CD4-positive, alpha-beta memory T cell (primary cell): ENCODE measurements at regions not wholly inside any gene's neighbourhood (a gene's known extent, or its start where the extent isn't known, plus 50 kb on each side); places are given as distances from the start of the nearest gene placed in this dataset.

ENCODE experiments used
- CTCF ChIA-PET: fragments of 350-600 bp; sonication (Branson Sonifier 250); formaldehyde crosslinking; loops from one replicate; lab custom pipeline; 2021; ENCODE audit warnings: inconsistent platforms; ENCODE audit not compliant: partially characterized antibody; lab: Charles Lee
- POLR2A ChIA-PET: fragments of 350-600 bp; sonication (Branson Sonifier 250); formaldehyde crosslinking; loops from one replicate; lab custom pipeline; 2021; ENCODE audit not compliant: partially characterized antibody; lab: Charles Lee
- DNase-seq, 5 donors: peaks; one replicate each; pipeline versions ENCODE4 v3.0.0 to v3.0.0-alpha.2; 2020 to 2022; ENCODE audit warnings: mixed read lengths in 1 of 5
- H3K27ac ChIP-seq: one replicate; pipeline ENCODE4 v1.7.0; 2013; ENCODE audit warnings: low read depth, low read length
- H3K27me3 ChIP-seq: 2 replicates; pipeline ENCODE4 v1.7.0; 2013; ENCODE audit warnings: mild to moderate bottlenecking, low read length, moderate library complexity; ENCODE audit not compliant: insufficient read depth
- H3K36me3 ChIP-seq: 2 replicates; pipeline ENCODE4 v1.7.0; 2013; ENCODE audit warnings: mild to moderate bottlenecking, low read length, moderate library complexity; ENCODE audit not compliant: insufficient read depth
- H3K4me1 ChIP-seq: 2 replicates; pipeline ENCODE4 v1.7.0; 2013; ENCODE audit warnings: mild to moderate bottlenecking, low read length, moderate library complexity; ENCODE audit not compliant: insufficient read depth
- H3K4me3 ChIP-seq, 2 donors: one replicate each; pipeline ENCODE4 v1.7.0; 2013; ENCODE audit warnings: low read length in 2 of 2, mild to moderate bottlenecking in 1 of 2
- H3K9me3 ChIP-seq, 2 donors: one replicate each; pipeline ENCODE4 v1.7.0; 2013; ENCODE audit warnings: low read length in 2 of 2, control low read depth in 1 of 2; ENCODE audit not compliant: control insufficient read depth in 1 of 2
- H3K27ac Mint-ChIP-seq, 7 donors: one replicate each; pipeline ENCODE4 v1.8.0; 2020 to 2021; ENCODE audit warnings: mixed read lengths in 7 of 7, mild to moderate bottlenecking in 6 of 7, inconsistent platforms in 3 of 7, moderate library complexity in 3 of 7
- H3K27me3 Mint-ChIP-seq, 2 donors: one replicate each; pipeline ENCODE4 v1.8.0; 2020 to 2021; ENCODE audit warnings: mixed read lengths in 2 of 2
- H3K36me3 Mint-ChIP-seq, 2 donors: one replicate each; pipeline ENCODE4 v1.8.0; 2020 to 2021; ENCODE audit warnings: mixed read lengths in 2 of 2, inconsistent platforms in 1 of 2, mild to moderate bottlenecking in 1 of 2
- H3K4me1 Mint-ChIP-seq, 4 donors: one replicate each; pipeline ENCODE4 v1.8.0; 2020 to 2021; ENCODE audit warnings: mixed read lengths in 4 of 4, mild to moderate bottlenecking in 1 of 4
- H3K4me3 Mint-ChIP-seq, 8 donors: one replicate each; pipeline ENCODE4 v1.8.0; 2020 to 2021; ENCODE audit warnings: mixed read lengths in 8 of 8, mild to moderate bottlenecking in 7 of 8, moderate library complexity in 6 of 8, inconsistent platforms in 3 of 8
- H3K9me3 Mint-ChIP-seq, 8 donors: one replicate each; pipeline ENCODE4 v1.8.0; 2020 to 2021; ENCODE audit warnings: mixed read lengths in 8 of 8, mild to moderate bottlenecking in 5 of 8, inconsistent platforms in 3 of 8, moderate library complexity in 1 of 8
- intact Hi-C: fragments of 100-400 bp; cut with micrococcal nuclease; formaldehyde crosslinking; loops from one replicate; pipeline ENCODE4 v1.15.1; 2023

DNA sequence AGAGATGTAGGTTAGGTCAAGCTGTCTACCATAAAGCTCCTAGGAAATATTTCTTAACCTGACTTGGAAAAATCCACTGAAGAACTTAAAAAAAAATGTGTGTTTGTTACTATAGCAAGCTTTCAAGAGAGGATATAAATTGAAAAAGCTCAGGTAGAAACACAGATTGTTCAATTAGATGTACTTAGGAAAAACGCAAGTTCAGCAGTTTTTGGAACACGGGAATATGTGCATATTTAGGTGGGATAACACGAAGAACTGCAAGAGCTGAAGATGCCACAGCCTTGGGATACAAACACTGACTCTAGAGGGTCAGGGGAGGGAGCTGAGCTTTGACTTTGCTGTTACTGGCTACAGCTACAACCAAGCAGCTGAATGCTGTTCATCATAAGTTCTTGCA is 77.8 kb upstream of the FSHB start:
- intact Hi-C loops = no loop called here
- H3K9me3 Mint-ChIP-seq = peaks cover 0 to 2% (median 0%) of the 10 kb centered on the region in 8 donors
- H3K4me1 ChIP-seq = no peaks in the 10 kb centered on the region
- no peak overlapping the region for H3K4me3 Mint-ChIP-seq
- no peak overlapping the region for H3K27ac Mint-ChIP-seq
- no peak overlapping the region for H3K4me3 ChIP-seq
- H3K4me1 Mint-ChIP-seq = no peaks in the 10 kb centered on the region
- no peaks in the 10 kb centered on the region for H3K36me3 Mint-ChIP-seq
- H3K27ac ChIP-seq = no peak overlapping the region
- DNase-seq = no peak
- H3K9me3 ChIP-seq = no peaks in the 10 kb centered on the region
- peaks cover 6 to 8% of the 10 kb centered on the region in 2 donors for H3K27me3 Mint-ChIP-seq
- POLR2A ChIA-PET = no interaction called here
- CTCF ChIA-PET = interaction anchor here (7.7 kb wide), 1 partner anchor 11 kb away, joined by 59 read pairs; no protein-coding TSS in a partner anchor
- no peaks in the 10 kb centered on the region for H3K27me3 ChIP-seq
- no peaks in the 10 kb centered on the region for H3K36me3 ChIP-seq

DNA sequence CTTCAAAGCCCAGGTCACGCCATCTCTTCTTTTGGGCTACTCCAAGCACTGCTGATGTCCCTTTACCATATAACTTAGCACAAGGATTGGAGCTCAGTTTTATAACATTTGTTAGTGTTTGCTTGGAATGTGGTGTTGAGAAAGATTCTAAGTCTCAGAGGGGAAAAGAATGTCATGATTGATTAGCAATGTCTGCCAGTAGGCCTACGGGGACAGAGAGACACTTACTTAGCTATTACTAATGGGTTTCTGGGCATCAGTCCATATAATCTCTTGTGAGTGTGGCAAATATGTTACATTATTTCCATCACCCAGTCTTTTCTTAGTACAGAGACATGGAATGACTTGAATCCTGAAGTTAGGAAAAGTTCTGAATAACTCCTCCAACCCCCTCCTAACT is 75.4 kb upstream of the FSHB start:
- H3K27ac ChIP-seq = no peak overlapping the region
- H3K9me3 ChIP-seq = no peaks in the 10 kb centered on the region
- H3K4me1 ChIP-seq = no peaks in the 10 kb centered on the region
- Mint-ChIP-seq H3K4me3 (no peak overlapping the region), H3K9me3 (peaks cover 0 to 2% (median 0%) of the 10 kb centered on the region in 8 donors), H3K36me3 (no peaks in the 10 kb centered on the region), H3K27me3 (peaks cover under 1 to 5% of the 10 kb centered on the region in 2 donors), H3K27ac (no peak overlapping the region), H3K4me1 (no peaks in the 10 kb centered on the region)
- ChIA-PET POLR2A (no interaction called here), CTCF (interaction anchor here (1.5 to 7.7 kb wide), 2 partner anchors 13 to 38 kb away, joined by 3 to 59 read pairs; no protein-coding TSS in a partner anchor)
- H3K36me3 ChIP-seq = no peaks in the 10 kb centered on the region
- DNase-seq = no peak
- intact Hi-C loops = no loop called here
- H3K27me3 ChIP-seq = no peaks in the 10 kb centered on the region
- no peak overlapping the region for H3K4me3 ChIP-seq

DNA sequence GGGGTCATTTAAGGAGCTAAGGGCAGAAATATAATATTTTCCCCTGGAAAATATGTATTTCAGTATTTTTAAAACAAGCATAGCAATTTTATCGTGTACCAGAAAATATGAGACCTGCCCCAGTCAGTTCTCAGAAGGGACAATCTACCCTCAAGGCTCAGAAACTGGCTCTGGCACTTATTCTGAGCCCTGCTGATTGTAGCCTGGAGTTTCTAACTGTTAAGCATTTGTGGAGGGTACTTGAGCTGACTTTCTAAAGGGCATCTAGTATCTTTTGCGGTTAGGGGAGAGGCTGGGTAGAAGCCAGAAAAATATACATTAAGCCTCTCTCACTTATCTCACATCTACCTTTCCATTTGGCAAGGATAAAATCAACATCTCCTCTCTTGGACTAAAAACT is 71.3 kb upstream of the FSHB start:
- Histone ChIP-seq H3K9me3 (no peaks in the 10 kb centered on the region), H3K27ac (no peak overlapping the region), H3K36me3 (no peaks in the 10 kb centered on the region), H3K4me1 (no peaks in the 10 kb centered on the region), H3K4me3 (no peak overlapping the region), H3K27me3 (no peaks in the 10 kb centered on the region)
- Mint-ChIP-seq H3K36me3 (no peaks in the 10 kb centered on the region), H3K4me1 (no peaks in the 10 kb centered on the region), H3K4me3 (no peak overlapping the region), H3K27ac (no peak overlapping the region), H3K27me3 (peaks cover 3 to 4% of the 10 kb centered on the region in 2 donors), H3K9me3 (peaks cover 0 to 15% (median 4%) of the 10 kb centered on the region in 8 donors)
- DNase-seq = no peak
- CTCF ChIA-PET = interaction anchor here (2.2 kb wide), 1 partner anchor 16 kb away, joined by 7 read pairs; no protein-coding TSS in a partner anchor
- intact Hi-C loops = no loop called here
- POLR2A ChIA-PET = no interaction called here

DNA sequence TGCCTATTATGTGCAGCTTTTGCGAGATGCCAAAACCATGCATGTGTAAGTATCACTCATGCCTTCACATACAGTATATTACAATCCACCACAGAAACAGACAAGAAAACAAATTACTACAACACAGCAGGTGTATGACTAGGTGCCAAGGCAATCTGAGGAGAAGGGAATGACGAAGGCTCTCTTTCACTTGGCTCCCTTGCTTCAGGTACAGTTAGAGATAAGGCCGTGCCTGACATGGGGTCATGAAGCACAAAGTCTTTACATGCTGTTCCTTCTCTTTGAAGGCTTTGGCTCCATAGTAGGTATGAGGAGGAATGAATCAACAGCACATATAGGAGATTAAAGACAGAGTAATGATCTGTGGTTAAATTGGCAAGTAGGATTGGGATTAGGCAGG is 65.2 kb upstream of the FSHB start:
- no peak overlapping the region for H3K4me3 ChIP-seq
- H3K4me1 Mint-ChIP-seq = no peaks in the 10 kb centered on the region
- H3K27ac Mint-ChIP-seq = no peak overlapping the region
- no peaks in the 10 kb centered on the region for H3K4me1 ChIP-seq
- ChIA-PET POLR2A (no interaction called here), CTCF (interaction anchor here (1.9 kb wide), 1 partner anchor 22 kb away, joined by 8 read pairs; no protein-coding TSS in a partner anchor)
- H3K9me3 ChIP-seq = no peaks in the 10 kb centered on the region
- H3K27me3 Mint-ChIP-seq = peaks cover 0 to 4% of the 10 kb centered on the region in 2 donors
- no peaks in the 10 kb centered on the region for H3K36me3 ChIP-seq
- no peak for DNase-seq
- no peaks in the 10 kb centered on the region for H3K27me3 ChIP-seq
- H3K36me3 Mint-ChIP-seq = no peaks in the 10 kb centered on the region
- H3K9me3 Mint-ChIP-seq = peaks cover 0 to 15% (median 4%) of the 10 kb centered on the region in 8 donors
- no peak overlapping the region for H3K4me3 Mint-ChIP-seq
- intact Hi-C loops = no loop called here
- no peak overlapping the region for H3K27ac ChIP-seq

DNA sequence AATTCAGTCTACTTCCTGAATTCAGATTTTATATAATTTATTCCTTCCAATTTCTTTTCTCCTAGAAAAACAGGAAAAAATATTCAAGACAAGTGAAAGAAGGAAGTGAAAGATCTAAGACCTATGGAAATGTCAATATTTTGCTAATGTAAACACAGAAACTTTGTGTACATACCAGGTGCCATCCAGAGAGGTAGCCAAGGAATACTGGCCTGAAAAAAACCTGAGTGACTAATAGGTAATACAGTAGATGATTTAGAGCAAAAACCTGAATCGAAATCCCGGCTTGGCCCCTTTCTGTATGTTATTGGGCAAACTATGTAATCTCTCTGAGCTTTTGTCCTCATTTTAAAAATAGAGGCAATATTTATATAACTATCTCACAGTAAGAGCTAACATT is 59.2 kb upstream of the FSHB start:
- H3K4me3 ChIP-seq = no peak overlapping the region
- Mint-ChIP-seq H3K4me1 (no peaks in the 10 kb centered on the region), H3K27me3 (peaks cover 0 to 9% of the 10 kb centered on the region in 2 donors), H3K4me3 (no peak overlapping the region), H3K9me3 (peaks cover 0 to 6% (median 1%) of the 10 kb centered on the region in 8 donors), H3K36me3 (no peaks in the 10 kb centered on the region), H3K27ac (no peak overlapping the region)
- ChIA-PET CTCF (interaction anchor here (1.0 kb wide), 2 partner anchors 8 to 25 kb away, joined by 3 read pairs; no protein-coding TSS in a partner anchor), POLR2A (no interaction called here)
- H3K36me3 ChIP-seq = no peaks in the 10 kb centered on the region
- H3K4me1 ChIP-seq = no peaks in the 10 kb centered on the region
- DNase-seq = no peak
- intact Hi-C loops = no loop called here
- no peak overlapping the region for H3K27ac ChIP-seq
- H3K9me3 ChIP-seq = no peaks in the 10 kb centered on the region
- no peaks in the 10 kb centered on the region for H3K27me3 ChIP-seq

DNA sequence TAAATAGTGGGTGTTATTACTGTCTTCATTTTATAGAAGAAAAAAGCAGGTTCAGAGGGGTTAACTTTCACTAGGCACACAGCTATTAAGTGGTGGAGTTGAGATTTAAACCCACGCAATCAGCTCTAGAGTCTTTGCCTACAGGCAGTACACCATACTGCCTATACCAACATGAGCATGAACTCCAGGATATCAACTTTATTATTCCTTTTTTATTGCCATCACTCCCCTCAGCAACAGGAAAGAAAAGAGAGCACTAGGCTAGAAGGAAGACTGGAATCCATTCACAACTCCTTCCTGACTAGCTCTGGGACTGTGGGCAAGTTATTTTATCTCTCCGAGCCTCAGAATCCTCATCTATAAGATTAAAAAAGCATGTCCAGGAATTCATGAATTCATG is 58.7 kb upstream of the FSHB start:
- Histone ChIP-seq H3K27me3 (no peaks in the 10 kb centered on the region), H3K27ac (no peak overlapping the region), H3K36me3 (no peaks in the 10 kb centered on the region), H3K4me3 (no peak overlapping the region), H3K9me3 (no peaks in the 10 kb centered on the region), H3K4me1 (no peaks in the 10 kb centered on the region)
- ChIA-PET CTCF (interaction anchor here (1.0 kb wide), 1 partner anchor 24 kb away, joined by 3 read pairs; no protein-coding TSS in a partner anchor), POLR2A (no interaction called here)
- H3K27ac Mint-ChIP-seq = no peak overlapping the region
- no peaks in the 10 kb centered on the region for H3K4me1 Mint-ChIP-seq
- no peaks in the 10 kb centered on the region for H3K36me3 Mint-ChIP-seq
- peaks cover 0 to 11% of the 10 kb centered on the region in 2 donors for H3K27me3 Mint-ChIP-seq
- peaks cover 0 to 8% (median 3%) of the 10 kb centered on the region in 8 donors for H3K9me3 Mint-ChIP-seq
- intact Hi-C loops = no loop called here
- no peak for DNase-seq
- H3K4me3 Mint-ChIP-seq = no peak overlapping the region

DNA sequence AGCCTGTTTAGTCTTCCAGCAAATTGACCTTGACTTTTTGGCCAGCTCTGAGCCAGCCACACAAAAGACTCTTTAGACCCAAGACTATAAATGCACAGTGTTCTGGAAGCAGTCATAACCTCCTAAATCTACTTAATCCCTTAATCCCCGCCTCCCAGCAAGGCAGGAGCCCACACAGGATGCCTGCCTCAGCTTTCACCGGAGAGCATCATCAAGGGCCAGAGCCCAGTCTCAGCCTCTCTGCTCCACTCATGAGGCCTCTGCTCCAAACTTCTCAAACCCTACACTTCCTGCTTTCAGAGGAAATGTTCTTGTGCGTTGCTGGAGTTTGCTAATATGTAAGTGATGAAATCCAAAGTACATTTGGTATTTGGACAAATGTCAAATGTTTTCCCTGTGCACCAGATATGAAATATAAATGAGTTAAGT is 57.9 kb upstream of the FSHB start:
- no peaks in the 10 kb centered on the region for H3K4me1 ChIP-seq
- peaks cover 0 to 1% of the 10 kb centered on the region in 2 donors for H3K36me3 Mint-ChIP-seq
- peaks cover 0 to 8% (median 4%) of the 10 kb centered on the region in 8 donors for H3K9me3 Mint-ChIP-seq
- no peaks in the 10 kb centered on the region for H3K4me1 Mint-ChIP-seq
- H3K4me3 ChIP-seq = no peak overlapping the region
- H3K4me3 Mint-ChIP-seq = no peak overlapping the region
- H3K27me3 ChIP-seq = no peaks in the 10 kb centered on the region
- H3K27ac ChIP-seq = no peak overlapping the region
- ChIA-PET POLR2A (no interaction called here), CTCF (no interaction called here)
- H3K9me3 ChIP-seq = no peaks in the 10 kb centered on the region
- no peak overlapping the region for H3K27ac Mint-ChIP-seq
- intact Hi-C loops = no loop called here
- no peak for DNase-seq
- H3K27me3 Mint-ChIP-seq = peaks cover 2 to 11% of the 10 kb centered on the region in 2 donors
- H3K36me3 ChIP-seq = no peaks in the 10 kb centered on the region
